ENCODE measurements at regions not wholly inside any gene's neighbourhood (a gene's known extent, or its start where the extent isn't known, plus 50 kb on each side); places are given as distances from the start of the nearest gene placed in this dataset.

DNA sequence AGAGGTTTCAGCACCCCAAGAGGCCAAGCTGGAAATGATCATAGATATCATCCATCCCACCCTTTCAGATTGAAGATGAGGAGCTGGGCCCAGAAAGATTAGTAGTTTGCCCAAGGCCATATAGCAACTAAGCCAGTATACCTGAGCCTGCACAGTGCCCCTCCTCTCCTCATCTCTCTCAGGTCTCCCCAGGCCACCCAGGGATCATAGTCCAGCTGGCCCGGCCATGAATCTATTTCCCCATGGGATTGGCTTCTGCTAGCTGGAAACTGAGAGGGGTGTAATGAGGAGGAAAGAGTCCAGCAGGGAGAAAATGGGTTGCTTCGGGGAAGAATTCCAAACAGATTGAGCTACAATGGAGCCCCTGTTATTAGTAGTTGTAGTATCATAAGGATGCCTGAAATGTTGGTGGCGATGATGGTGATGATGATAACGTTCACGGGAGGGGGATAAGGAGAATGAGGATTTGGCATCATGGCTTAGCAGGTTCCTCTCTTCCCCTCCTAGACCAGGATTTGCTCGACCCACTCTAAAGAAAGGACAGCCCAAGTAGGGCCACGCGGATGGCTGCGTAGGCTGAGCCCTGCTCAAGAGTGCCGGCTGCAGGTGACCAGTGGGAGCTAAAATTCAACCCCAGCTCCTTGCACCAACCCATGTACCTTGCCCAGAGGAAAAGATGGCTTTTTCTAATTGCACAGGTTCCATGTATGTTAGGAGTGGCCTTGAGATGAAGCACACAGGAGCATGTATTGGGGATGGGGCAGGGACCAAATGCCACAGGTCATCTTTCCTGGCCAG is 117.8 kb upstream of the PJA1 start:
- no peak for TF ChIP-seq POLR2A (IDR thresholded peaks at IDR 0.05; ENCODE audit: low read depth, low read length)
- no peak for TF ChIP-seq POLR2AphosphoS5 (IDR thresholded peaks at IDR 0.05; ENCODE audit: low read depth, low read length)
